ENCODE measurements at regions not wholly inside any gene's neighbourhood (a gene's known extent, or its start where the extent isn't known, plus 50 kb on each side); places are given as distances from the start of the nearest gene placed in this dataset.

- no peaks in the 10 kb centered on the region for H3K36me3 ChIP-seq
- H3K4me3 ChIP-seq: no peak overlapping the region
- no peak overlapping the region for H3K27ac ChIP-seq
- WGBS (ENCODE audit: insufficient coverage, low coverage, low lambda C conversion rate, missing lambda C conversion rate): 20% methylated on average over 5 of the region's 5 CpGs
- ATAC-seq: no peak
- no peaks in the 10 kb centered on the region for H3K4me1 ChIP-seq
- H3K9me3 ChIP-seq: no peaks in the 10 kb centered on the region
- no peak for DNase-seq
- no peak for TF ChIP-seq POLR2A (IDR thresholded peaks at IDR 0.05)
- TF ChIP-seq, protein P1, sequence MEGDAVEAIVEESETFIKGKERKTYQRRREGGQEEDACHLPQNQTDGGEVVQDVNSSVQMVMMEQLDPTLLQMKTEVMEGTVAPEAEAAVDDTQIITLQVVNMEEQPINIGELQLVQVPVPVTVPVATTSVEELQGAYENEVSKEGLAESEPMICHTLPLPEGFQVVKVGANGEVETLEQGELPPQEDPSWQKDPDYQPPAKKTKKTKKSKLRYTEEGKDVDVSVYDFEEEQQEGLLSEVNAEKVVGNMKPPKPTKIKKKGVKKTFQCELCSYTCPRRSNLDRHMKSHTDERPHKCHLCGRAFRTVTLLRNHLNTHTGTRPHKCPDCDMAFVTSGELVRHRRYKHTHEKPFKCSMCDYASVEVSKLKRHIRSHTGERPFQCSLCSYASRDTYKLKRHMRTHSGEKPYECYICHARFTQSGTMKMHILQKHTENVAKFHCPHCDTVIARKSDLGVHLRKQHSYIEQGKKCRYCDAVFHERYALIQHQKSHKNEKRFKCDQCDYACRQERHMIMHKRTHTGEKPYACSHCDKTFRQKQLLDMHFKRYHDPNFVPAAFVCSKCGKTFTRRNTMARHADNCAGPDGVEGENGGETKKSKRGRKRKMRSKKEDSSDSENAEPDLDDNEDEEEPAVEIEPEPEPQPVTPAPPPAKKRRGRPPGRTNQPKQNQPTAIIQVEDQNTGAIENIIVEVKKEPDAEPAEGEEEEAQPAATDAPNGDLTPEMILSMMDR (IDR thresholded peaks at IDR 0.05): no peak
- intact Hi-C loops (cut with DNase I): no loop called here
- H3K27me3 ChIP-seq: peaks cover 0 to under 1% of the 10 kb centered on the region in 2 donors
Measured at GRCh38 chr14:56953884-56954283, 143.6 kb upstream of the OTX2 start.

DNA sequence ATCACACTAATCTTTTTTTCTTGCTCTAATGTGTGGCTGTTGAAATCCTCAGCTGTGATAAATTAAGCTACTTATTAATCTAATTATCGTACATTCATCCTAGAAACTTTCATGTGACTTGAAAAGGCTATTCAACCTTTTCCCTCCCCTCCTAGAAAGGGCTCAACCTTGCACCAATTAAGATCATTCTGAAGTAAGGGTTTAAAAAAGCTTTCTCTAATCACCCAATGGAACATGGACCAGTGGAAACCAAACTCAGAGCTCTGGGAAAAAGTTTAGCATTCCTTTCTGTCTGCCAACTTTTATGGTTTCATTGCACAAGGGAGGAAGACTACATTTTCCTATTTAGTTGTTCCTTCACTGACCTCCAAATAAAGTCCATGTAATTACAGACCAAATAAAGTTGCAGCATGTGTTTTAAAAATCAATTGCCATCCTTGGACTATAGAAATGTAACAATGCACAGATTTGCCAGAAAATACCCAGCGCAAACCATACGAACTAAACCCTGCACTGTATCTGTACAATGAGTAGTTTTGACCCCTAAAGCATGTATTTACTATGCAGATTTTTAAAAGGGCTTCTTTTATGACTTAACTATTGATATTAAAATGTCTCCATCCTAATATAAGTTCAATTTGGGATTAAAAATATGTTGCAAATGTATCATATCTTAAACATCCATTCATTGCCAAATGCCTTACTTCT, 142.6 kb upstream of the OTX2 start:
- H3K4me1 ChIP-seq: no peaks in the 10 kb centered on the region
- no peaks in the 10 kb centered on the region for H3K36me3 ChIP-seq
- TF ChIP-seq POLR2A (IDR thresholded peaks at IDR 0.05): no peak
- TF ChIP-seq, protein P1 (IDR thresholded peaks at IDR 0.05): no peak
- intact Hi-C loops (cut with DNase I): no loop called here
- H3K4me3 ChIP-seq: no peak overlapping the region
- no peak overlapping the region for H3K27ac ChIP-seq
- DNase-seq: no peak
- 51% methylated on average over 3 of the region's 3 CpGs for WGBS (ENCODE audit: insufficient coverage, low coverage, low lambda C conversion rate, missing lambda C conversion rate)
- no peak for ATAC-seq
- no peaks in the 10 kb centered on the region for H3K27me3 ChIP-seq
- no peaks in the 10 kb centered on the region for H3K9me3 ChIP-seq

- Histone ChIP-seq H3K27ac (no peak overlapping the region), H3K9me3 (no peaks in the 10 kb centered on the region), H3K4me3 (no peak overlapping the region), H3K4me1 (no peaks in the 10 kb centered on the region), H3K36me3 (no peaks in the 10 kb centered on the region), H3K27me3 (no peaks in the 10 kb centered on the region)
- TF ChIP-seq, protein P1 (IDR thresholded peaks at IDR 0.05): no peak
- TF ChIP-seq POLR2A (IDR thresholded peaks at IDR 0.05): no peak
- no peak for DNase-seq
- 24% methylated on average over 2 of the region's 2 CpGs for WGBS (ENCODE audit: insufficient coverage, low coverage, low lambda C conversion rate, missing lambda C conversion rate)
- ATAC-seq: no peak
- intact Hi-C loops (cut with DNase I): no loop called here
Measured at GRCh38 chr14:56949828-56950227, 139.5 kb upstream of the OTX2 start.

GRCh38 chr14:56945291-56945690, 135.0 kb upstream of the OTX2 start:
- ATAC-seq (no peak), DNase-seq (no peak)
- intact Hi-C loops (cut with DNase I): no loop called here
- TF ChIP-seq, protein P1 (IDR thresholded peaks at IDR 0.05): no peak
- TF ChIP-seq POLR2A (IDR thresholded peaks at IDR 0.05): no peak
- no peaks in the 10 kb centered on the region for H3K36me3 ChIP-seq
- H3K4me1 ChIP-seq: no peaks in the 10 kb centered on the region
- WGBS (ENCODE audit: insufficient coverage, low coverage, low lambda C conversion rate, missing lambda C conversion rate): 15% methylated on average over 2 of the region's 2 CpGs
- no peak overlapping the region for H3K4me3 ChIP-seq
- H3K9me3 ChIP-seq: no peaks in the 10 kb centered on the region
- H3K27me3 ChIP-seq: no peaks in the 10 kb centered on the region
- no peak overlapping the region for H3K27ac ChIP-seq

Data from right lobe of liver (tissue), 6 donors.